OCI-LY7 (cell line): ENCODE measurements at regions not wholly inside any gene's neighbourhood (a gene's known extent, or its start where the extent isn't known, plus 50 kb on each side); places are given as distances from the start of the nearest gene placed in this dataset.

ENCODE experiments used
- CTCF ChIP-seq: fragments of 200-600 bp; sonication (generic); conservative IDR thresholded peaks from 2 replicates; pipeline ENCODE4 v1.5.1; 2014; ENCODE audit warnings: mild to moderate bottlenecking, antibody characterized with exemption, low read length, moderate library complexity, mixed read lengths
- EZH2phosphoT487 ChIP-seq: fragments of 200-600 bp; sonication (generic); IDR thresholded peaks from 2 replicates; pipeline ENCODE4 v1.6.1; 2018; ENCODE audit warnings: low read depth, borderline replicate concordance, mild to moderate bottlenecking, mixed run types, antibody characterized with exemption, low read length, moderate library complexity, mixed read lengths

GRCh38 chr21:29233256-29233546 lies 65.5 kb upstream of the BACH1 start:
- peak; percentile 44; the same call in 1 of the 2 replicates for TF ChIP-seq CTCF
- no peak for TF ChIP-seq EZH2phosphoT487
